H1 (cell line): ENCODE measurements at regions not wholly inside any gene's neighbourhood (a gene's known extent, or its start where the extent isn't known, plus 50 kb on each side); places are given as distances from the start of the nearest gene placed in this dataset.

Experiments used
- CTCF ChIA-PET: fragments of 300-600 bp; sonication (Branson Sonifier 250); formaldehyde crosslinking; loops from one replicate; lab custom pipeline; 2021; ENCODE audit not compliant: partially characterized antibody; lab: Charles Lee
- POLR2A ChIA-PET: fragments of 300-600 bp; sonication (Branson Sonifier 250); formaldehyde crosslinking; loops from one replicate; lab custom pipeline; 2021; ENCODE audit warnings: inconsistent platforms; ENCODE audit not compliant: partially characterized antibody; lab: Charles Lee
- DNase-seq, 2 experiments: peaks; one replicate each; pipeline versions ENCODE4 v3.0.0 to v3.0.0-alpha.2; 2010 to 2022; ENCODE audit warnings: low spot score in 2 of 2, low read depth in 1 of 2, mixed read lengths in 1 of 2
- FAIRE-seq: peaks from 2 replicates; lab custom pipeline; 2011; peaks lifted over from hg19 to GRCh38; lab: Jason Lieb, UNC
- H2AFZ ChIP-seq: 2 replicates; pipeline ENCODE4 v1.8.1; 2012; ENCODE audit warnings: low read length, inconsistent platforms
- H2AK5ac ChIP-seq: 2 replicates; pipeline ENCODE4 v1.6.1; 2013; ENCODE audit warnings: low read depth, low read length
- H2BK120ac ChIP-seq: replicated peaks from 2 replicates; pipeline ENCODE3; 2013; ENCODE audit warnings: low read depth, low read length, inconsistent platforms
- H2BK12ac ChIP-seq: 2 replicates; pipeline ENCODE4 v1.6.1; 2013; ENCODE audit warnings: low read depth, low read length
- H2BK15ac ChIP-seq: 2 replicates; pipeline ENCODE4 v1.6.1; 2013; ENCODE audit warnings: low read length
- H2BK20ac ChIP-seq: 2 replicates; pipeline ENCODE4 v1.6.1; 2013; ENCODE audit warnings: low read length
- H2BK5ac ChIP-seq: 2 replicates; pipeline ENCODE4 v1.6.1; 2013; ENCODE audit warnings: low read depth, low read length
- H3K14ac ChIP-seq: 2 replicates; pipeline ENCODE4 v1.6.1; 2013; ENCODE audit warnings: inconsistent platforms; ENCODE audit not compliant: insufficient read length
- H3K18ac ChIP-seq: 2 replicates; pipeline ENCODE4 v1.6.1; 2013; ENCODE audit warnings: low read length; ENCODE audit errors: extremely low read depth
- H3K23ac ChIP-seq: 2 replicates; pipeline ENCODE4 v1.6.1; 2013; ENCODE audit warnings: inconsistent platforms; ENCODE audit not compliant: insufficient read length
- H3K23me2 ChIP-seq: 2 replicates; pipeline ENCODE4 v1.6.1; 2013; ENCODE audit warnings: low read depth, low read length
- H3K27ac ChIP-seq: 2 replicates; pipeline ENCODE4 v1.6.1; 2011; ENCODE audit warnings: low read depth, low read length, inconsistent platforms
- H3K27me3 ChIP-seq, 4 experiments: replicated peaks in 1 of 4; 1 replicate in 1 of 4; 2 replicates in 3 of 4; pipeline versions ENCODE4 v1.6.1 to v1.8.1; 2011 to 2013; ENCODE audit warnings: low read length in 3 of 4, mild to moderate bottlenecking in 3 of 4, inconsistent platforms in 2 of 4, mixed read lengths in 2 of 4, moderate library complexity in 1 of 4; ENCODE audit not compliant: control insufficient read depth in 3 of 4, insufficient read depth in 3 of 4; ENCODE audit errors: extremely low read depth in 1 of 4
- H3K36me3 ChIP-seq, 4 experiments: 2 replicates each; pipeline versions ENCODE4 v1.6.1 to v1.8.1; 2011 to 2013; ENCODE audit warnings: mild to moderate bottlenecking in 4 of 4, low read length in 3 of 4, moderate library complexity in 2 of 4, control low read depth in 1 of 4, inconsistent platforms in 1 of 4; ENCODE audit not compliant: insufficient read depth in 4 of 4, control insufficient read depth in 2 of 4
- H3K4ac ChIP-seq: replicated peaks from 2 replicates; pipeline ENCODE3; 2013; ENCODE audit warnings: low read length, low read depth, mixed read lengths, inconsistent platforms; ENCODE audit not compliant: insufficient read length
- H3K4me1 ChIP-seq, 4 experiments: replicated peaks in 1 of 4; 1 replicate in 1 of 4; 2 replicates in 3 of 4; pipeline versions ENCODE4 v1.6.1 to v1.8.1; 2011 to 2013; ENCODE audit warnings: low read length in 3 of 4, inconsistent platforms in 2 of 4, mixed read lengths in 1 of 4; ENCODE audit not compliant: insufficient read depth in 4 of 4, control insufficient read depth in 3 of 4
- H3K4me2 ChIP-seq, 2 experiments: 2 replicates each; pipeline versions ENCODE4 v1.6.1 to v1.8.1; 2011 to 2013; ENCODE audit warnings: low read depth in 2 of 2, low read length in 2 of 2, control low read depth in 1 of 2, inconsistent platforms in 1 of 2, mild to moderate bottlenecking in 1 of 2; ENCODE audit not compliant: insufficient read depth in 1 of 2
- H3K4me3 ChIP-seq, 4 experiments: fragments of 200-600, 300-600 bp in 1 of 4; sonication (generic), shearing (Covaris generic), sonication (Bioruptor Twin) in 1 of 4; 2 replicates each; pipeline versions ENCODE4 v1.5.1 to v1.8.1; 2011 to 2016; ENCODE audit warnings: low read length in 4 of 4, low read depth in 3 of 4, control low read depth in 2 of 4, inconsistent platforms in 2 of 4, mild to moderate bottlenecking in 2 of 4, mixed read lengths in 1 of 4, moderate library complexity in 1 of 4; ENCODE audit not compliant: insufficient read depth in 2 of 4; ENCODE audit errors: extremely low read depth in 1 of 4
- H3K56ac ChIP-seq: replicated peaks from 2 replicates; pipeline ENCODE3; 2013; ENCODE audit warnings: low read depth, mild to moderate bottlenecking, mixed read lengths, low read length, inconsistent platforms; ENCODE audit not compliant: insufficient read length
- H3K79me1 ChIP-seq: 2 replicates; pipeline ENCODE4 v1.6.1; 2013; ENCODE audit warnings: low read depth, low read length, control low read depth
- H3K79me2 ChIP-seq, 2 experiments: 2 replicates each; pipeline versions ENCODE4 v1.6.1 to v1.8.1; 2012 to 2013; ENCODE audit warnings: low read length in 2 of 2, mild to moderate bottlenecking in 2 of 2, inconsistent platforms in 1 of 2; ENCODE audit not compliant: insufficient read depth in 2 of 2, control insufficient read depth in 1 of 2
- H3K9ac ChIP-seq, 4 experiments: replicated peaks in 1 of 4; 1 replicate in 1 of 4; 2 replicates in 3 of 4; pipeline versions ENCODE4 v1.6.1 to v1.8.1; 2011 to 2013; ENCODE audit warnings: low read depth in 3 of 4, low read length in 3 of 4, control low read depth in 2 of 4, mild to moderate bottlenecking in 2 of 4, moderate library complexity in 2 of 4, inconsistent platforms in 1 of 4; ENCODE audit errors: extremely low read depth in 1 of 4
- H3K9me3 ChIP-seq, 2 experiments: 2 replicates each; pipeline versions ENCODE4 v1.6.1 to v1.8.1; 2012 to 2013; ENCODE audit warnings: mild to moderate bottlenecking in 2 of 2, moderate library complexity in 2 of 2, control low read depth in 1 of 2, inconsistent platforms in 1 of 2, low read depth in 1 of 2, low read length in 1 of 2, mixed read lengths in 1 of 2; ENCODE audit not compliant: insufficient read depth in 2 of 2
- H4K20me1 ChIP-seq, 2 experiments: replicated peaks in 1 of 2; 2 replicates each; pipeline versions ENCODE3 to v1.8.1; 2011 to 2013; ENCODE audit warnings: inconsistent platforms in 2 of 2, low read length in 2 of 2, mild to moderate bottlenecking in 1 of 2; ENCODE audit not compliant: insufficient read depth in 2 of 2, control insufficient read depth in 1 of 2
- H4K5ac ChIP-seq: 2 replicates; pipeline ENCODE4 v1.6.1; 2013; ENCODE audit warnings: low read length, low read depth, mixed read lengths, inconsistent platforms; ENCODE audit not compliant: insufficient read length
- H4K8ac ChIP-seq: 2 replicates; pipeline ENCODE4 v1.8.0; 2013; ENCODE audit warnings: mild to moderate bottlenecking, moderate library complexity, low read length, inconsistent platforms; ENCODE audit not compliant: insufficient read depth; ENCODE audit errors: extremely low read depth
- H4K91ac ChIP-seq: replicated peaks from 2 replicates; pipeline ENCODE3; 2013; ENCODE audit warnings: low read length, mixed read lengths, inconsistent platforms; ENCODE audit not compliant: insufficient read length
- ATF3 ChIP-seq: IDR thresholded peaks from 2 replicates; pipeline ENCODE4 v1.6.1; 2011; ENCODE audit warnings: low read depth, mild to moderate bottlenecking, low read length; ENCODE audit not compliant: insufficient read depth
- FOSL1 ChIP-seq: IDR thresholded peaks from 2 replicates; pipeline ENCODE4 v1.6.1; 2011; ENCODE audit warnings: mild to moderate bottlenecking, low read depth, low read length, moderate library complexity; ENCODE audit not compliant: insufficient read depth
- HDAC6 ChIP-seq: IDR thresholded peaks from one replicate; pipeline ENCODE4 v1.7.1; 2012; ENCODE audit warnings: low read depth, mild to moderate bottlenecking, inconsistent platforms, low read length, moderate library complexity
- PHF8 ChIP-seq: fragments of 200-600 bp; sonication (generic); conservative IDR thresholded peaks from 2 replicates; pipeline ENCODE4 v1.7.1; 2012; ENCODE audit warnings: low read depth, mild to moderate bottlenecking, inconsistent platforms, low read length, moderate library complexity
- POU5F1 ChIP-seq: IDR thresholded peaks from 2 replicates; pipeline ENCODE4 v1.6.1; 2011; ENCODE audit warnings: low read depth, mild to moderate bottlenecking, low read length, moderate library complexity
- WGBS, 2 experiments: shearing (Covaris generic) in 1 of 2; methylation state at CpG; one replicate each; pipeline versions ENCODE4 v1.1.6 to v1.1.7; 2013 to 2015; ENCODE audit warnings: low lambda C conversion rate in 2 of 2, mixed read lengths in 2 of 2, inconsistent platforms in 1 of 2, low coverage in 1 of 2, missing lambda C conversion rate in 1 of 2; ENCODE audit not compliant: insufficient replicate concordance in 2 of 2, insufficient coverage in 1 of 2, insufficient read length in 1 of 2; ENCODE audit errors: extremely low coverage in 1 of 2, missing lambda C conversion rate in 1 of 2; 5-methylcytosine and 5-hydroxymethylcytosine counted together

- Histone ChIP-seq H3K56ac (no peak overlapping the region), H3K9me3 (no peaks in the 10 kb centered on the region), H4K8ac (no peak overlapping the region), H2AFZ (no peak overlapping the region), H4K20me1 (no peaks in the 10 kb centered on the region), H3K18ac (no peak overlapping the region), H3K27me3 (no peaks in the 10 kb centered on the region; a peak in 1 of 7 replicates)
- WGBS, 2 experiments: 82% methylated on average over 5 of the region's 5 CpGs; no CpG with 5 or more reads in 1 of the 2 experiments
- TF ChIP-seq POU5F1 (no peak), FOSL1 (no peak), HDAC6 (no peak), PHF8 (no peak), ATF3 (no peak)
- TF ChIP-seq, all 59 proteins: peak for 0
- H2BK5ac ChIP-seq: no peak overlapping the region
- FAIRE-seq (no peak), DNase-seq (no peak)
- no peak overlapping the region for H3K27ac ChIP-seq
- H3K9ac ChIP-seq: no peak overlapping the region
- peaks cover 0 to 4% (median 0%) of the 10 kb centered on the region in 4 experiments; a peak in 1 of 7 replicates for H3K4me1 ChIP-seq
- no peaks in the 10 kb centered on the region for H3K79me1 ChIP-seq
- no peak overlapping the region for H4K91ac ChIP-seq
- no peak overlapping the region for H2AK5ac ChIP-seq
- H2BK120ac ChIP-seq: no peak overlapping the region
- no peak overlapping the region for H4K5ac ChIP-seq
- H2BK15ac ChIP-seq: no peak overlapping the region
- H3K79me2 ChIP-seq: no peaks in the 10 kb centered on the region
- H2BK20ac ChIP-seq: no peak overlapping the region
- no peak overlapping the region for H2BK12ac ChIP-seq
- no peak overlapping the region for H3K14ac ChIP-seq
- no peaks in the 10 kb centered on the region for H3K36me3 ChIP-seq
- POLR2A ChIA-PET: interaction anchor here (0.6 kb wide), 1 partner anchor 8 kb away, joined by 4 read pairs; no protein-coding TSS in a partner anchor
- H3K23me2 ChIP-seq: no peaks in the 10 kb centered on the region
- no peak overlapping the region for H3K4ac ChIP-seq
- H3K23ac ChIP-seq: no peak overlapping the region
- H3K4me2 ChIP-seq: no peak overlapping the region
- no peak overlapping the region for H3K4me3 ChIP-seq
- CTCF ChIA-PET: interaction anchor here (0.5 to 1.0 kb wide), 5 partner anchors 38 to 502 kb away, joined by 3 read pairs; no protein-coding TSS in a partner anchor
These were observed 56.5 kb upstream of the CTBP2 start for GRCh38 chr10:125216861-125217260.
